ENCODE measurements at regions not wholly inside any gene's neighbourhood (a gene's known extent, or its start where the extent isn't known, plus 50 kb on each side); places are given as distances from the start of the nearest gene placed in this dataset.

DNA sequence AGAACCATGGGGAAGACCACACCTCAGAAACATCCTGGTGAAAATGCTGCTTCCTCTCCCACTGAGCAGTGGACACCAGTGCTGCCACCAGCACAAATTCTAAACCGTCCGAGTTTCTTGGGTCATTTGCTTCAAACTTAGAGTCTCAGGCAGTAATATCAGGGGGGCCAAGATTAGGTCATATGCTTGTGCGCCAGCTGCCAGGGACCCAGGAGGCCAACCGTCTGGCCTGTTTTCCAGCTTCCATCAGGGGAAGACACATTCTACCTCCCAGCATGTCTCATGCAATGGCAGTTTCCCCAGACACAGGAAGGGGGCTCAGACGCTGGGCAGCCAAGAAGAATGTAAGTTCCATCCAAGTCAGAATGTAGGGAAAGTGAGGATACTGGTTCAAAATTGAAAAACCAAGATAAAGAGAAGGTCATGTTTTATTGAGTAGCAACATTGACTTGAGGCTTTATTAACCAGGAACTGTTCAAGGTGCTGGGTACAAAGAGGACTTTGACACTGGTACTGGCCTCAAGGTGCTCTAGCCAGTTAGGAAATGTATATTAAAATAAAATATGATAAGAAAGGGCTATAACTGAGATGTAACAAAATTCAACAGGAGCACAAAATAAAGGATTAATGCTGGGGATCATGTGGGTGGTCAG is 59.7 kb upstream of the EED start:
- no peak for DNase-seq (ENCODE audit: low read depth)
- TF ChIP-seq, protein P1, sequence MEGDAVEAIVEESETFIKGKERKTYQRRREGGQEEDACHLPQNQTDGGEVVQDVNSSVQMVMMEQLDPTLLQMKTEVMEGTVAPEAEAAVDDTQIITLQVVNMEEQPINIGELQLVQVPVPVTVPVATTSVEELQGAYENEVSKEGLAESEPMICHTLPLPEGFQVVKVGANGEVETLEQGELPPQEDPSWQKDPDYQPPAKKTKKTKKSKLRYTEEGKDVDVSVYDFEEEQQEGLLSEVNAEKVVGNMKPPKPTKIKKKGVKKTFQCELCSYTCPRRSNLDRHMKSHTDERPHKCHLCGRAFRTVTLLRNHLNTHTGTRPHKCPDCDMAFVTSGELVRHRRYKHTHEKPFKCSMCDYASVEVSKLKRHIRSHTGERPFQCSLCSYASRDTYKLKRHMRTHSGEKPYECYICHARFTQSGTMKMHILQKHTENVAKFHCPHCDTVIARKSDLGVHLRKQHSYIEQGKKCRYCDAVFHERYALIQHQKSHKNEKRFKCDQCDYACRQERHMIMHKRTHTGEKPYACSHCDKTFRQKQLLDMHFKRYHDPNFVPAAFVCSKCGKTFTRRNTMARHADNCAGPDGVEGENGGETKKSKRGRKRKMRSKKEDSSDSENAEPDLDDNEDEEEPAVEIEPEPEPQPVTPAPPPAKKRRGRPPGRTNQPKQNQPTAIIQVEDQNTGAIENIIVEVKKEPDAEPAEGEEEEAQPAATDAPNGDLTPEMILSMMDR (IDR thresholded peaks at IDR 0.05; ENCODE audit: low read depth, low read length, missing control alignments), result no peak
- H3K4me3 ChIP-seq (ENCODE audit: low read depth, low read length), result no peak overlapping the region

DNA sequence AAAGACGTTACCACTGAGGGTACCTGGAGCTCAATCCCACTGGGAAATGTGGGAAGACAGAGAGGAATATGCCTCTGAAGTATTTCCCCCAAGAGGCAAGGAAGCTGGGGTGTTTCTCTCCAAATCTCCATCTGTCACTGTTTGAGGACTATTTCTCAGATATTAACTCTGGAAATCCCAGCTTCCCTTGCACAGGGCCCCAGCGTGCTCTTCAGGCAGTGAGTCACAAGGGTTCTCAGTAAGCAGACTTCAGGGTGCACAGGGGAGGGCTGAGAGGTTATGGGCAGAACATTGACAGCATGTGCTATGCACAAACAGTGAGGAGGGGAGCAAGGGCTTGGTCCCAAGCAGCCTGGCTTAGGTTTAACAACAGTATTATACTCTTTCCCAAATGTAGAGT is 60.9 kb upstream of the EED start:
- H3K4me3 ChIP-seq (ENCODE audit: low read depth, low read length), result no peak overlapping the region
- no peak for DNase-seq (ENCODE audit: low read depth)
- TF ChIP-seq, protein P1 (IDR thresholded peaks at IDR 0.05; ENCODE audit: low read depth, low read length, missing control alignments), result no peak

DNA sequence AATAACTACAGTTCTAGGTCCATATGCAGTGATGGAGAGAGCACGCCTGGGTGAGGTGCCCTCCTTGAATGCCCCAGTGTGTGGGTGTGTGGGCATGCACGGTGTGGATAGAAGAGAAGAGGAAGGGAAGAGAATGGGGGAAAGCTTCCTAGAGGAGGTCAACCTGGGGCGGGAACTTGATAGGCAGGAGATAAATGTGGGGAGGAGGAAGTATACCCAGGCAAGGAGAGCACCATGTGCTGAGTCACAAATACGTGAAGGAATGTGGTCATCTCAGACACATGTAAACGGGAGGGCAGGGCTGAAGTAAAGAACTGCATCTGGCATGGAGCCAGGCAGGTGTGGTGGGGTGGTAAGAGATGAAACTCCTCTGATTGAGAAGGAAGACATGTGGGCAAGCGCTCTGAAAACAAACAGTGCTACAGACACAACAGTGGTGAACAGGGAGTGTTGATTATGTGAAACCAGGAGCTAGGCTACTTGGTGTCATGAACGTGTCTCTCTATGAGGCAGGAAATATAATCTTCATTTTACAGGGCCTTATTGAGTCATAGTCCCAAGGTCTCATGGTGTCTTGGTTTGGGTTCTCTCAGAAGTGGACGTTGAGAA is 61.5 kb upstream of the EED start:
- TF ChIP-seq, protein P1 (IDR thresholded peaks at IDR 0.05; ENCODE audit: low read depth, low read length, missing control alignments), result no peak
- no peak overlapping the region for H3K4me3 ChIP-seq (ENCODE audit: low read depth, low read length)
- DNase-seq (ENCODE audit: low read depth), result peak; percentile 67

DNA sequence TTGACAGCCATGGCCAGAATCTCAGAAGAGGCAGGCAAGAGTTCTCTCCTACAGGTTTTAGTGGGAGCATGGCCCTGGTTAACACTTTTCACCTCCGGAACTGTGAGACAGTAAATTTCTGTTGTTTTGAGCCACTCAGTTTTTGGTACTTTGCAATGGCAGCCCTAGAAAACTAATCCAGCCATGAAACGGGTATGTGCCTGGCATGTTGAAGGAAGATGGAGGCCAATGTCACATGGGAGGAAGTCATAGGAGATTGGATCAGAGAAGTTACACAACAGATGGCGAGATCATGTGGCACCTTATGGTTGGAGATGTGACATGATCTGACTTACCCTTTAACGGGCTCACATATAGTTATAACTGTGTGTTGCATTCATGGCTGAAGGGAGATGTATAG is 63.2 kb upstream of the EED start:
- H3K4me3 ChIP-seq (ENCODE audit: low read depth, low read length), result no peak overlapping the region
- no peak for DNase-seq (ENCODE audit: low read depth)
- TF ChIP-seq, protein P1 (IDR thresholded peaks at IDR 0.05; ENCODE audit: low read depth, low read length, missing control alignments), result no peak

DNA sequence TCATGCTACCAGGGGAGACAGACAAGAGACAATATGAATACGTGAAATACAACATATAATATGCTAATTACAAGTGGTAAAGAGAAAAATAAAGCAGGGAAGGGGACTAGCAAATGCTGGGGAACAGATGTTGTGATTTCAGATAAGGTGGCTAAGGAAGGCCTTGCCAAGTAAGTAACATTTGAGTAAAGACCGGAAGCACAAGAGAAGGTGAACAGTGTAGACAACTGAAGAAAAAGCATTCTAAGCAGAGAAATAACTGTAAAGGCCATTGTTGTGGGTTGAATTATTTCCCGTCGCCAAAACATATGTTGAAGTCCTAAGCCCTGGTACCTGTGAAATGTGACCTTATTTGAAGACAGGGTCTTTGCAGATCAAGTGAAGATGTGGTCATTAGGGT is 63.7 kb upstream of the EED start:
- TF ChIP-seq, protein P1 (IDR thresholded peaks at IDR 0.05; ENCODE audit: low read depth, low read length, missing control alignments), result no peak
- DNase-seq (ENCODE audit: low read depth), result no peak
- H3K4me3 ChIP-seq (ENCODE audit: low read depth, low read length), result no peak overlapping the region

DNA sequence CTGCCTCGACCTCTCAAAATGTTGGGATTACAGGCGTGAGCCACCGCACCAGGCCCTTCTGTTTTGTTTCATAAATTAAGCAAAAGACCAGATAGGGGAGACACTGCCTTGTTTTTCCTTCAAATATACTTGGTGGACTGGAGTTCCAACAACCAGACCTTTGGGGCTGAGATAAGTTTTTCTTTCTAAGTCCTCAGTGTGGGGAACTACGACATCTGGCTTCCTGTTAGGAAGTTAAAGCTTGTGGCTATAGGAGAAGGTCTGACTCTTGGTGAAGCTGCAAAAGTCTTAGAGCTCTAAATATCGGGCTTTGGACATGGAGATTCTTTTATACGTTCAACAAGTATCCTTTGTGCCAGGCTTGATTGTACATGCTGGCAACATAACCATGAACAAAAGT is 64.1 kb upstream of the EED start:
- no peak overlapping the region for H3K4me3 ChIP-seq (ENCODE audit: low read depth, low read length)
- DNase-seq (ENCODE audit: low read depth), result no peak
- TF ChIP-seq, protein P1 (IDR thresholded peaks at IDR 0.05; ENCODE audit: low read depth, low read length, missing control alignments), result no peak

DNA sequence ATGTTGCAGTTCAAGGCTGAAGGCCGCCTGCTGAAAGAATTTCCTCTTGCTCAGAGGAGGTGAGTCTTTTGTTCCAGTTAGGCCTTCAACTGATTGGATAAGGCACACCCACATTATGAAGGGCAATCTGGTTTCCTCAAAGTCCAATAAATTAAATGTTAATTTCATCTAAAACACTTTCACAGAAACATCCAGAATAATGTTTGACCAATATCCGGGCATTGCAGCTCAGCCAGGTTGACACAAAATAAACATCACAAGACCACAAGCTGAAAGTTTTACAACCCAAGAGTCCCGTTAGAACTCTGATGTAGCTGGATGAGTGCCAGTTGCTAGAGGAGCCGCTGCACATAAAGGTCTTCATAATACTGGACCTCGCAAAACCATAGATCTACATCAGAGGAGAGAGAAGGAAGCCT is 64.9 kb upstream of the EED start:
- no peak overlapping the region for H3K4me3 ChIP-seq (ENCODE audit: low read depth, low read length)
- TF ChIP-seq, protein P1 (IDR thresholded peaks at IDR 0.05; ENCODE audit: low read depth, low read length, missing control alignments), result no peak
- no peak for DNase-seq (ENCODE audit: low read depth)
